HepG2 (cell line): ENCODE measurements at regions not wholly inside any gene's neighbourhood (a gene's known extent, or its start where the extent isn't known, plus 50 kb on each side); places are given as distances from the start of the nearest gene placed in this dataset.

Experiments used
- ATAC-seq: fragments of 200-7000 bp; cut with Tn5 transposase; 3 replicates; pipeline ENCODE4 v1.9.1; 2020; ENCODE audit warnings: mild to moderate bottlenecking, moderate library complexity
- BruUV-seq: library from RNA; stranded (reverse); fragments of 400-500 nt; replicated peaks from 2 replicates; lab custom pipeline; 2021; lab: Mats Ljungman, UMichigan
- CTCF ChIA-PET: fragments of 300-600 bp; formaldehyde crosslinking; extraction: SDS; loops from one replicate; lab custom pipeline; 2021; ENCODE audit warnings: low total read pairs, inconsistent platforms, low intra/inter-chr PET ratio; lab: Yijun Ruan, JAX
- POLR2A ChIA-PET: fragments of 350-600 bp; sonication (Branson Sonifier 250); formaldehyde crosslinking; loops from one replicate; lab custom pipeline; 2020; ENCODE audit warnings: antibody characterized with exemption, inconsistent platforms; lab: Yijun Ruan, JAX
- DNase-seq: peaks from one replicate; pipeline ENCODE4 v3.0.0-alpha.2; 2015; ENCODE audit warnings: low spot score
- FAIRE-seq: peaks from 3 replicates; lab custom pipeline; 2011; peaks lifted over from hg19 to GRCh38; lab: Jason Lieb, UNC
- H2AFZ ChIP-seq: one replicate; pipeline ENCODE4 v1.6.1; 2011; ENCODE audit warnings: low read length, inconsistent platforms
- H3K27ac ChIP-seq: fragments of 300-600 bp; 3 replicates; pipeline ENCODE4 v1.8.0; 2011; ENCODE audit warnings: mixed run types, mild to moderate bottlenecking, mixed read lengths, low read length, inconsistent platforms; ENCODE audit not compliant: insufficient read depth; ENCODE audit errors: extremely low read length
- H3K27me3 ChIP-seq, 2 experiments: fragments of 200-600 bp in 1 of 2; 2 replicates in 1 of 2; 3 replicates in 1 of 2; pipeline versions ENCODE4 v1.6.0 to v1.8.0; 2011; ENCODE audit warnings: low read length in 2 of 2, mild to moderate bottlenecking in 2 of 2, moderate library complexity in 2 of 2, inconsistent platforms in 1 of 2; ENCODE audit not compliant: insufficient read depth in 2 of 2, control insufficient read depth in 1 of 2
- H3K36me3 ChIP-seq, 2 experiments: fragments of 200-600 bp in 1 of 2; replicated peaks in 1 of 2; 2 replicates in 1 of 2; 3 replicates in 1 of 2; pipeline versions ENCODE4 v1.5.1 to v1.8.0; 2011; ENCODE audit warnings: low read length in 2 of 2, inconsistent platforms in 1 of 2; ENCODE audit not compliant: insufficient read depth in 2 of 2, control insufficient read depth in 1 of 2
- H3K4me1 ChIP-seq: 2 replicates; pipeline ENCODE4 v1.5.1; 2012; ENCODE audit warnings: low read length, inconsistent platforms; ENCODE audit not compliant: insufficient read depth
- H3K4me2 ChIP-seq: 2 replicates; pipeline ENCODE4 v1.6.0; 2011; ENCODE audit warnings: low read depth, low read length, inconsistent platforms
- H3K4me3 ChIP-seq, 3 experiments: fragments of 200-600 bp in 1 of 3; sonication (generic), shearing (Covaris generic) in 1 of 3; replicated peaks in 1 of 3; 2 replicates each; pipeline ENCODE4 v1.5.1; 2011 to 2016; ENCODE audit warnings: low read length in 3 of 3, inconsistent platforms in 2 of 3, low read depth in 2 of 3, mild to moderate bottlenecking in 2 of 3, control low read depth in 1 of 3, mixed read lengths in 1 of 3; ENCODE audit not compliant: insufficient read depth in 1 of 3
- H3K79me2 ChIP-seq: one replicate; pipeline ENCODE4 v1.6.1; 2011; ENCODE audit warnings: low read length, inconsistent platforms; ENCODE audit not compliant: insufficient read depth
- H3K9ac ChIP-seq: 2 replicates; pipeline ENCODE4 v1.6.0; 2011; ENCODE audit warnings: mild to moderate bottlenecking, low read depth, low read length, inconsistent platforms; ENCODE audit not compliant: insufficient read depth
- H3K9me3 ChIP-seq: 2 replicates; pipeline ENCODE4 v1.5.1; 2012; ENCODE audit warnings: mild to moderate bottlenecking, low read length
- H4K20me1 ChIP-seq: 2 replicates; pipeline ENCODE4 v1.6.0; 2011; ENCODE audit warnings: inconsistent platforms, mild to moderate bottlenecking, low read length, moderate library complexity; ENCODE audit not compliant: insufficient read depth
- AGO2 ChIP-seq: fragments of 200-400 bp; formaldehyde crosslinking; optimal IDR thresholded peaks from 2 replicates; pipeline ENCODE3; 2017; ENCODE audit warnings: mild to moderate bottlenecking, low read depth, low read length, moderate library complexity
- ZFP37 ChIP-seq: sonication (generic); formaldehyde crosslinking; IDR thresholded peaks from 2 replicates; pipeline ENCODE4 v1.4.0; 2020; ENCODE audit warnings: missing genetic modification reagents, borderline replicate concordance
- WGBS: methylation state at CpG from one replicate; pipeline ENCODE4 v1.1.6; 2017; ENCODE audit warnings: low lambda C conversion rate; 5-methylcytosine and 5-hydroxymethylcytosine counted together
- in situ Hi-C: cut with HindIII; loops from 2 replicates; pipeline ENCODE4 v1.10.0; 2017; ENCODE audit warnings: low pct_unique_long_range_greater_than_20kb; ENCODE audit not compliant: extremely low pct_ligation_motif_present
- intact Hi-C: fragments of 100-400 bp; cut with micrococcal nuclease; formaldehyde crosslinking; loops from one replicate; pipeline ENCODE4 v1.10.0; 2022; ENCODE audit not compliant: unreplicated experiment
- TF ChIP-seq, protein P1 (sequence below), 2 experiments: fragments of 450-650 bp in 1 of 2; sonication (generic) in 1 of 2; formaldehyde crosslinking in 1 of 2; IDR thresholded peaks; 2 replicates each; pipeline versions ENCODE4 v1.6.1 to v1.8.0; 2016 to 2022; ENCODE audit warnings: antibody characterized with exemption in 1 of 2, mild to moderate bottlenecking in 1 of 2, missing genetic modification reagents in 1 of 2
- TF ChIP-seq, protein P2 (sequence below): sonication (generic); formaldehyde crosslinking; conservative IDR thresholded peaks from 2 replicates; pipeline ENCODE4 v1.5.0; 2020; ENCODE audit warnings: missing genetic modification reagents

DNA sequence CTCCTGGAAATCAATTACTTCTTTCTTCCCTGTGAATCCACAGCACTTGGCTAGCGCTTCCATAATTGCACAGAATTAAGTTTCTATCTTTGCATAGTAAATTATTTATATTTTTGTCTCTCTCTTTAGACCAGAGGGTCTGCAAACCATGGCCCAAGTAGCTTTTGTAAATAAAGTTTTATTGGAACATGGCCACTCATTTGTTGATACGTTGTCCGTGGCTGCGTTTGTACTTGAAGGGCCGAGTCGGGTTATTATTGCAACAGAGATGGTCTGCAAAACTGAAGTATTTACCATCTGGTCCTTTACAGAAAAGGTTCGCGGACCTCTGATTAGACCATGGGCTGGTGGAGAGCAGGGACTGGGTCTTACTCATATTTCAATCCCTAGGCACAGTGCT is 102.5 kb downstream of the RPLP1 start:
- Histone ChIP-seq H3K36me3 (no peaks in the 10 kb centered on the region), H3K9ac (no peak overlapping the region), H3K27me3 (peaks cover 1 to 95% of the 10 kb centered on the region in 2 experiments; a peak in 4 of 5 replicates), H2AFZ (no peak overlapping the region), H3K79me2 (no peaks in the 10 kb centered on the region), H4K20me1 (peaks cover 12% of the 10 kb centered on the region), H3K4me1 (peaks cover 31% of the 10 kb centered on the region), H3K4me3 (no peak overlapping the region), H3K27ac (no peak overlapping the region), H3K4me2 (no peak overlapping the region), H3K9me3 (peaks cover 25% of the 10 kb centered on the region)
- CTCF ChIA-PET, result no interaction called here
- POLR2A ChIA-PET, result no interaction called here
- ATAC-seq, result no peak
- intact Hi-C loops, result no loop called here
- BruUV-seq, result no TSS peak
- TF ChIP-seq AGO2 (no peak), ZFP37 (CRISPR knock-in tag) (no peak)
- TF ChIP-seq, protein P1, sequence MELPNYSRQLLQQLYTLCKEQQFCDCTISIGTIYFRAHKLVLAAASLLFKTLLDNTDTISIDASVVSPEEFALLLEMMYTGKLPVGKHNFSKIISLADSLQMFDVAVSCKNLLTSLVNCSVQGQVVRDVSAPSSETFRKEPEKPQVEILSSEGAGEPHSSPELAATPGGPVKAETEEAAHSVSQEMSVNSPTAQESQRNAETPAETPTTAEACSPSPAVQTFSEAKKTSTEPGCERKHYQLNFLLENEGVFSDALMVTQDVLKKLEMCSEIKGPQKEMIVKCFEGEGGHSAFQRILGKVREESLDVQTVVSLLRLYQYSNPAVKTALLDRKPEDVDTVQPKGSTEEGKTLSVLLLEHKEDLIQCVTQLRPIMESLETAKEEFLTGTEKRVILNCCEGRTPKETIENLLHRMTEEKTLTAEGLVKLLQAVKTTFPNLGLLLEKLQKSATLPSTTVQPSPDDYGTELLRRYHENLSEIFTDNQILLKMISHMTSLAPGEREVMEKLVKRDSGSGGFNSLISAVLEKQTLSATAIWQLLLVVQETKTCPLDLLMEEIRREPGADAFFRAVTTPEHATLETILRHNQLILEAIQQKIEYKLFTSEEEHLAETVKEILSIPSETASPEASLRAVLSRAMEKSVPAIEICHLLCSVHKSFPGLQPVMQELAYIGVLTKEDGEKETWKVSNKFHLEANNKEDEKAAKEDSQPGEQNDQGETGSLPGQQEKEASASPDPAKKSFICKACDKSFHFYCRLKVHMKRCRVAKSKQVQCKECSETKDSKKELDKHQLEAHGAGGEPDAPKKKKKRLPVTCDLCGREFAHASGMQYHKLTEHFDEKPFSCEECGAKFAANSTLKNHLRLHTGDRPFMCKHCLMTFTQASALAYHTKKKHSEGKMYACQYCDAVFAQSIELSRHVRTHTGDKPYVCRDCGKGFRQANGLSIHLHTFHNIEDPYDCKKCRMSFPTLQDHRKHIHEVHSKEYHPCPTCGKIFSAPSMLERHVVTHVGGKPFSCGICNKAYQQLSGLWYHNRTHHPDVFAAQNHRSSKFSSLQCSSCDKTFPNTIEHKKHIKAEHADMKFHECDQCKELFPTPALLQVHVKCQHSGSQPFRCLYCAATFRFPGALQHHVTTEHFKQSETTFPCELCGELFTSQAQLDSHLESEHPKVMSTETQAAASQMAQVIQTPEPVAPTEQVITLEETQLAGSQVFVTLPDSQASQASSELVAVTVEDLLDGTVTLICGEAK (IDR thresholded peaks at IDR 0.05), result no peak
- TF ChIP-seq, protein P1 (CRISPR knock-in tag; IDR thresholded peaks at IDR 0.05), result peak; percentile 84
- TF ChIP-seq, protein P2, sequence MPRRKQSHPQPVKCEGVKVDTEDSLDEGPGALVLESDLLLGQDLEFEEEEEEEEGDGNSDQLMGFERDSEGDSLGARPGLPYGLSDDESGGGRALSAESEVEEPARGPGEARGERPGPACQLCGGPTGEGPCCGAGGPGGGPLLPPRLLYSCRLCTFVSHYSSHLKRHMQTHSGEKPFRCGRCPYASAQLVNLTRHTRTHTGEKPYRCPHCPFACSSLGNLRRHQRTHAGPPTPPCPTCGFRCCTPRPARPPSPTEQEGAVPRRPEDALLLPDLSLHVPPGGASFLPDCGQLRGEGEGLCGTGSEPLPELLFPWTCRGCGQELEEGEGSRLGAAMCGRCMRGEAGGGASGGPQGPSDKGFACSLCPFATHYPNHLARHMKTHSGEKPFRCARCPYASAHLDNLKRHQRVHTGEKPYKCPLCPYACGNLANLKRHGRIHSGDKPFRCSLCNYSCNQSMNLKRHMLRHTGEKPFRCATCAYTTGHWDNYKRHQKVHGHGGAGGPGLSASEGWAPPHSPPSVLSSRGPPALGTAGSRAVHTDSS (CRISPR knock-in tag), result no peak
- DNase-seq, result no peak
- FAIRE-seq, result no peak
- in situ Hi-C loops, result no loop called here
- 23% methylated on average over 8 of the region's 8 CpGs for WGBS
